KBM-7 (cell line): ENCODE measurements at regions not wholly inside any gene's neighbourhood (a gene's known extent, or its start where the extent isn't known, plus 50 kb on each side); places are given as distances from the start of the nearest gene placed in this dataset.
"Not testable (repeated sequence)": the region's sequence is repeated elsewhere in the genome, so short reads cannot be mapped to it uniquely, and the experiment has no call there.

Source experiments
- DNase-seq: peaks from one replicate; pipeline ENCODE4 v3.0.0-alpha.2; 2015
- in situ Hi-C: fragments of 300-500 bp; cut with MboI; formaldehyde crosslinking; loops from 2 replicates; pipeline ENCODE4 v1.14.3; 2020; ENCODE audit warnings: low sequenced_read_pairs, low pct_unique_long_range_greater_than_20kb, mixed read lengths

GRCh38 chr9:90469435-90469834 lies 173.2 kb downstream of the DIRAS2 start:
- DNase-seq: no peak
- in situ Hi-C loops: no loop called here

DNA sequence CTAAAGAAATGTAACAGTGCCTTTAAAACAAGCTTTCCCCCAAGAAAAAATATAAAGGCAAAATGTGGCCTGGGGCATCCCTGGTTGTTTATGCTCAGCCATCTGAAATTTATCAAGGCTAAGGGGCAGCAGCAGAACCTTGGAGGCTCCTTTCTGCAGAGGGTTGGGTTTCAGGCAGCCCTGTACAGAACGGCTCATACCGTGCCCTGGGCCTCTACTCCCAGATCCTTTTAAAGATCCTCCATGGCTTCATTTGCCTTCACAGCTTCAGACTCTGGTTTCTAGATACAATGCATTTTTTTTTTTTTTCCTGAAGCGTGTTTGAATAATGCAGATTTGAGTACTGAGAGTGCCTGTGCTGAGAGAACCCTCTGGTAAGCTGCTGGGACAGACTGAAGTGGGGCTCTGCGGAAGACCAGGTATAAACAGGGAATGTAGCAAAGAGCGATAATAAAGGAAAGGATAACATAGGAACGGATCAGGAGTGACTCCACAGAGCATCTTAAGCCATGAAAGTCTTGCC lies 172.7 kb downstream of the DIRAS2 start:
- in situ Hi-C loops: no loop called here
- DNase-seq: no peak

GRCh38 chr9:90476058-90476457 lies 166.6 kb downstream of the DIRAS2 start:
- no peak for DNase-seq
- in situ Hi-C loops: no loop called here

GRCh38 chr9:90477535-90477934 lies 165.1 kb downstream of the DIRAS2 start:
- no peak for DNase-seq
- in situ Hi-C loops: no loop called here

GRCh38 chr9:90478821-90479220 lies 163.8 kb downstream of the DIRAS2 start:
- DNase-seq: no peak
- in situ Hi-C loops: no loop called here

DNA sequence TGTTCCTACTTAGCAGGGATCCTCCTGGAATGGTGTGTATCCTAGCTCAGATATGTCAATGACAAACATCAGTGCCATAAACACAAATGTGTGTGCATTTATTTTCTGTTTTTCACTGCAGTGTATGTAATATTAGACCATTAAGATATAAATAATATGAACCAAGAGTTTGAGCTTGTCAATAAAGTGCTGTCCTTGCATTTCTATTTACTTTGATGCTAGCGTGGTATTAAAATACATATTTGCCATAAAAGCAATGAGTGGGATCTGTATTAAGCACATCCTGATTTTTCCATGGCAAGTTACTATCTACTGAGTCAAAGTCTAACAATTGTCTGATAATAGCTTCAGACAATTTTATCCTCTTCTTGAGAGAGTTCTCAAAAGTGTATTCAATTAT lies 157.6 kb downstream of the DIRAS2 start:
- no peak for DNase-seq
- in situ Hi-C loops: no loop called here

DNA sequence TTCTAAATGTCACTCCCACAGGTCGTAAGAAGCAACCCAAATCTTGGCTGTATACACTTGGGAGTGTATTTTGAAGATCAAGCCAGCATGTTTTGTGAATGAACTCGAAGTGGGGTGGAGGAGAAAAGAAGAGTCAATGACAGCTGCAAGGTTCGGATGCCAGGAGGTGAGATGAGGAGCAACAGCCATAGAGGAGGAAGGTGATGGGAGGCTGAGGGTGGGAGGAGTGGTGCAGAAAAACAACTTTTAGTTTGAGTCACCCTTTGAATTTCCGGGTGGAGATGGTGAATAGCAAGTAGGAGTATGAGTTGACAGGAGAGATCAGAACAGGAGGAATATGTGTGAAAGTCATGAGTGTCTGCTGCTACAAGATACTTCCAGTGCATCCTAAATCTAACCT lies 153.6 kb downstream of the DIRAS2 start:
- in situ Hi-C loops: no loop called here
- DNase-seq: no peak

DNA sequence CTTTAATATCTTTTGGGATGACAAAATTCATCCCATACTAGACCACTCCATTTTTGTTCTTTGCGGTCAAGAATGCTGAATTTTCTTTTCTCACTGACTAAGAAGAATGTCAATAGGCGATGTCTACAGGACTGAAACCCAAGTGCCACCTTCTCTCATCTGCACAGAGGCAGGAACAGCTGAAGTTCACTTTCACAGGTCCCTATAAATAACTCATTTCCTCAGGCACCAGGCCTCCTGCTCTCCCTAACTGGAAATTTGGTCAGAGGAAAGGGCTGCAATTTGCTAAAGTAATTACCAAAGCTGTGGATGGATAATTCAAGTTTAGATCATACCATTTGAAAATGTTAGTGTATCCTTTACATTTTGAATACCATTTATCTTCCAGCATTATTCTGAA lies 142.9 kb downstream of the DIRAS2 start:
- in situ Hi-C loops: no loop called here

GRCh38 chr9:90502134-90502533 lies 140.5 kb downstream of the DIRAS2 start:
- no peak for DNase-seq
- in situ Hi-C loops: no loop called here

More for the DNA sequence above, 142.9 kb downstream of the DIRAS2 start:
- DNase-seq: no peak

GRCh38 chr9:90504486-90504885 lies 138.1 kb downstream of the DIRAS2 start:
- in situ Hi-C loops: no loop called here
- DNase-seq: no peak

GRCh38 chr9:90505695-90506094 lies 136.9 kb downstream of the DIRAS2 start:
- in situ Hi-C loops: no loop called here
- no peak for DNase-seq

DNA sequence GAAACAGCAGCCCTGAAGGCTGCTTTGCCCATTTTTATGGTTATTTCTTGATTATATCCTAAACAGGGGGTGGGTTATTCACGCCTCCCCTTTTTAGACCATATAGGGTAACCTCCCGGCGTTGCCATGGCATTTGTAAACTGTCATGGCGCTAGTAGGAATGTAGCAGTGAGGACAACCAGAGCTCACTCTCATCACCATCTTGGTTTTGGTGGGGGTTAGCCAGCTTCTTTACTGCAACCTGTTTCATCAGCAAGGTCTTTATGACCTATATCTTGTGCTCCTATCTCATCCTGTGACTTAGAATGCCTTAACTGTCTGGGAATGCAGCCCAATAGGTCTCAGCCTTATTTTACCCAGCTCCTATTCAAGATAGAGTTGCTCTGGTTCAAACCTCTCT lies 136.2 kb downstream of the DIRAS2 start:
- DNase-seq, in situ Hi-C loops: not testable (repeated sequence)

DNA sequence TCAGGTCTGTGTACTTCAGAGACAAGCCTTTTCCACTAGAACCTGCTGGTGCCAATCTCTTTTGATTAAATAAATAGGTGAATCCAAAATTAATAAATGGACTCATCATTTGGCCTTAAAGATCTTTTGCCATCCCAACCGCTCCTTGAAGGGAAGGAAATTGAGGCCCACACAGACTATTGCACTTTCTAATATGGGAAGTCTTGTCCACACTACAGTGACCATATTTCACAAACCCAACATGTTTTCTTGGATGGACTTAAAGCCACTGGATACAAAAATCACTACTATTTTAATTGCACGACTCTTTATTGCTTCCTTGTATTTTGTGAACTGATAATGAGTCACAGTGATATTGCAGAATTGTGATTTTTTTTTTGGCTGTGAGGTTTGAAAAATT lies 135.0 kb downstream of the DIRAS2 start:
- no peak for DNase-seq
- in situ Hi-C loops: no loop called here

DNA sequence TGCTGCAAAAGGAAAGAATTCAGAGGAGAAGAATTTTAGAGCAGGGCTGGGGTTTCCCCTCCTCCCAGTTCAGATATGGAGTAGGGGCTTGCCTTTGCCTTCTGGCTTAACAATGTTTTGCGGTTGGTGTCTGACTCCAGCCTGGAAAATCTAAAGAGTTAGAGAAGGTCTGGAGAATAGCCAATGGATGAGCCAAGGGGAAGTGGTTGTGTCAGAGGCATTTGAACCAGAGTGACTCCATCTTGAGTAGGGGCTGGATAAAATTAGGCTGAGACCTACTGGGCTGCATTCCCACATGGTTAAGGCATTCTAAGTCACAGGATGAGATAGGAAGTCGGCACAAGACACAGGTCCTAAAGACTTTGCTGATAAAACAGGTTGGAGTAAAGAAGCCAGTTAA lies 133.7 kb downstream of the DIRAS2 start:
- in situ Hi-C loops: no loop called here
- no peak for DNase-seq

DNA sequence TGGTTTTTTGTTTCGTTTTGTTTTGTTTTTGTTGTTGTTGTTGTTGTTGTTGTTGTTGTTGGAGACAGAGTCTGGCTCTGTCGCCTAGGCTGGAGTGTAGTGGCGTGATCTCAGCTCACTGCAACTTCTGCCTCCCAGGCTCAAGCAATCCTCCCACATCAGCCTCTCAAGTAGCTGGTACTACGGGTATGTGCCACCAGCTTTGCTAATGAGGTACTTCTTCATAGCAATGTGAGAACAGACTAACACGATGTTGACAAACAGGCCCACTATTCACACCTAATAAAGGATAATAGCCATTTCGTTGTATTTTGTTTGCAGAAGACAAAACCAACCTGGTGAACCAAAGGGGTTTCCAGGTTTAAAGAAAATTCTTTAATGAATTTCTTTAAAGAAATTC lies 130.9 kb downstream of the DIRAS2 start:
- in situ Hi-C loops: no loop called here
- DNase-seq: no peak

DNA sequence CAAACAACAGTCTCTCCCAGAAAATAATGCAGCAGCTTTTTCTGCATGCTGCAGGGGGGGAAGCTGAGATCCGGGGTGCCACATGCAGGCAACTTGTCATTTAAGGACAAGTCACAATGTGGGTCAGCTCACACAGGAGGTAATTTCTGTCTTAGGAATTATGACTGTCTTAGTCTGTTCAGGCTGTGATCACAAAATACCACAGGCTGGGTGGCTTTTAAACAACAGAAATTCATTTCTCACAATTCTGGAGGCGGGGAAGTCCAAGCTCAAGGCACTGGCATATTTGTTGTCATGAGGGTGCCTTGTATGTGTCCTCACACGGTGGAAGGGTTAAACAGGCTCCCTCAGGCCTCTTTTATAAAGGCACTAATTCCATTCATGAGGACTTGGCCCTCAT lies 127.7 kb downstream of the DIRAS2 start:
- in situ Hi-C loops: no loop called here
- DNase-seq: no peak

GRCh38 chr9:90515510-90515909 lies 127.1 kb downstream of the DIRAS2 start:
- in situ Hi-C loops: no loop called here
- DNase-seq: no peak

DNA sequence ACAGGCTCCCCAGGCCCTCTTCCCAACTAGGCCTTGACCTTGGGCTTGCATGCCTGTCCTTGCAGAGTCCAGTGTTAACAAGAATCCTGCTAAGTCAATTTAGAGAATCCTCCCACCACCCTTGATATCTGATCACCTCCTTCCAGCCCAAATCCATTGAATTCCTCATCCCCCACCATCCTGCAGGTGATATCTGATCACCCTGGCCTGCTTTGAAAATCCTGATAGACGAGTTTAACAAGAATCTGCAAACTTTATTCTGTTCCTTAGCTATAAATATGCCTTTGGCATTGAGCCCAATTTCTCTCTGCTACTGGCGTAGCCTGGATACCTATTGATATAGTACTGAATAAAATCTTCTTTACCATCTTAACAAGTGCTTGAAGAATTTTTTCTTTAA lies 125.5 kb downstream of the DIRAS2 start:
- no peak for DNase-seq
- in situ Hi-C loops: no loop called here

- DNase-seq: no peak
- in situ Hi-C loops: no loop called here
Observed at GRCh38 chr9:90521811-90522570, 120.6 kb downstream of the DIRAS2 start.

GRCh38 chr9:90523958-90524357 lies 118.7 kb downstream of the DIRAS2 start:
- no peak for DNase-seq
- in situ Hi-C loops: no loop called here

DNA sequence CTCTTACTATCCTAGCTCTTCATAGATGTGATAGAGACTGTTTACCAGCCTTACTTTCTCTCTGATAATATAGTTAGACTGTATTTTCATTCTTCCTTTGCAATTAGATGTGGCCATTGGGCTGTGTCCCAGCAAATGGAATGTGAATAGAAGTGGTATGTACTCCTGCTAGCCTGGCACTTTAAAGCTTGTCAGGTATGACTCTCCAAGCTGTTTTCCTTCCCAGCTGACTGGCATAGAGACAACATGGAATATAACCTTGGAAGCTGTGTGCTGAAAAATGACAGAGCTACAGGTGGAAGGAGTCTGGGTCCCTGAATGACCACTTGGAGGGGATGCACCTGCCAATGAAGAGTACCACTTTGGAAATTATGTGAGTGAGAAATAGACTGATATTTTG lies 116.2 kb downstream of the DIRAS2 start:
- in situ Hi-C loops: no loop called here
- no peak for DNase-seq
